ENCODE measurements at regions not wholly inside any gene's neighbourhood (a gene's known extent, or its start where the extent isn't known, plus 50 kb on each side); places are given as distances from the start of the nearest gene placed in this dataset.

- TF ChIP-seq BHLHE40 (IDR thresholded peaks at IDR 0.05; ENCODE audit: borderline replicate concordance) (no peak), TARDBP (IDR thresholded peaks at IDR 0.05) (no peak), SP1 (IDR thresholded peaks at IDR 0.05) (no peak), CTBP1 (IDR thresholded peaks at IDR 0.05; ENCODE audit: borderline replicate concordance) (no peak), FOXA1 (IDR thresholded peaks at IDR 0.05) (no peak), HDGF (IDR thresholded peaks at IDR 0.05; ENCODE audit: borderline replicate concordance) (no peak), FOXM1 (IDR thresholded peaks at IDR 0.05; ENCODE audit: borderline replicate concordance) (no peak), SUZ12 (IDR thresholded peaks at IDR 0.05) (no peak), PKNOX1 (IDR thresholded peaks at IDR 0.05) (no peak), FOXK2 (IDR thresholded peaks at IDR 0.05) (no peak), ARNT (IDR thresholded peaks at IDR 0.05) (no peak)
Observed at GRCh38 chr17:12256380-12256995, 235.8 kb downstream of the MAP2K4 start.
